Vagina (tissue), 2 donors: ENCODE measurements at regions not wholly inside any gene's neighbourhood (a gene's known extent, or its start where the extent isn't known, plus 50 kb on each side); places are given as distances from the start of the nearest gene placed in this dataset.

Experiments
- DNase-seq, 2 donors: peaks; one replicate each; pipeline ENCODE4 v3.0.0-alpha.2; 2017; ENCODE audit errors: extremely low spot score in 2 of 2
- H3K27ac ChIP-seq: fragments of 200-600 bp; sonication (generic); one replicate; pipeline ENCODE4 v1.5.1; 2019
- H3K27me3 ChIP-seq: fragments of 200-600 bp; sonication (generic); one replicate; pipeline ENCODE4 v1.5.1; 2019
- H3K36me3 ChIP-seq, 2 donors: fragments of 200-600 bp; sonication (generic); one replicate each; pipeline ENCODE4 v1.5.1; 2017 to 2019
- H3K4me1 ChIP-seq: fragments of 200-600 bp; sonication (generic); one replicate; pipeline ENCODE4 v1.5.1; 2019
- H3K4me3 ChIP-seq, 2 donors: fragments of 200-600 bp; sonication (generic); 1 replicate in 1 of 2; 2 replicates in 1 of 2; pipeline ENCODE4 v1.5.1; 2016 to 2019
- H3K9me3 ChIP-seq: fragments of 200-600 bp; sonication (generic); one replicate; pipeline ENCODE4 v1.5.1; 2019
- POLR2A ChIP-seq, 2 donors: fragments of 450-650 bp; IDR thresholded peaks; one replicate each; pipeline ENCODE4 v1.6.1; 2017; ENCODE audit warnings: antibody characterized with exemption in 2 of 2, mild to moderate bottlenecking in 2 of 2, moderate library complexity in 2 of 2
- POLR2AphosphoS5 ChIP-seq, 2 donors: sonication (generic); formaldehyde crosslinking; IDR thresholded peaks; one replicate each; pipeline ENCODE4 v1.9.0; 2017; ENCODE audit warnings: antibody characterized with exemption in 2 of 2, mild to moderate bottlenecking in 2 of 2, low read depth in 1 of 2; ENCODE audit not compliant: insufficient read depth in 1 of 2
- intact Hi-C: fragments of 100-400 bp; cut with DNase I; formaldehyde crosslinking; loops from one replicate; pipeline ENCODE4 v1.15.1; 2023
- TF ChIP-seq, protein P1 (sequence below), 3 experiments: fragments of 450-650 bp in 2 of 3; fragments of 200-600 bp in 1 of 3; sonication (generic) in 1 of 3; IDR thresholded peaks; one replicate each; pipeline ENCODE4 v1.5.1; 2017 to 2019; ENCODE audit warnings: antibody characterized with exemption in 3 of 3, mild to moderate bottlenecking in 2 of 3, moderate library complexity in 2 of 3

- Histone ChIP-seq H3K4me1 (no peaks in the 10 kb centered on the region), H3K9me3 (no peaks in the 10 kb centered on the region), H3K27me3 (no peaks in the 10 kb centered on the region), H3K4me3 (no peak overlapping the region), H3K36me3 (no peaks in the 10 kb centered on the region), H3K27ac (no peak overlapping the region)
- no peak for DNase-seq
- TF ChIP-seq POLR2AphosphoS5 (IDR thresholded peaks at IDR 0.05; ENCODE audit: insufficient read depth in 1 of 2, low read depth in 1 of 2), result no peak
- TF ChIP-seq, protein P1, sequence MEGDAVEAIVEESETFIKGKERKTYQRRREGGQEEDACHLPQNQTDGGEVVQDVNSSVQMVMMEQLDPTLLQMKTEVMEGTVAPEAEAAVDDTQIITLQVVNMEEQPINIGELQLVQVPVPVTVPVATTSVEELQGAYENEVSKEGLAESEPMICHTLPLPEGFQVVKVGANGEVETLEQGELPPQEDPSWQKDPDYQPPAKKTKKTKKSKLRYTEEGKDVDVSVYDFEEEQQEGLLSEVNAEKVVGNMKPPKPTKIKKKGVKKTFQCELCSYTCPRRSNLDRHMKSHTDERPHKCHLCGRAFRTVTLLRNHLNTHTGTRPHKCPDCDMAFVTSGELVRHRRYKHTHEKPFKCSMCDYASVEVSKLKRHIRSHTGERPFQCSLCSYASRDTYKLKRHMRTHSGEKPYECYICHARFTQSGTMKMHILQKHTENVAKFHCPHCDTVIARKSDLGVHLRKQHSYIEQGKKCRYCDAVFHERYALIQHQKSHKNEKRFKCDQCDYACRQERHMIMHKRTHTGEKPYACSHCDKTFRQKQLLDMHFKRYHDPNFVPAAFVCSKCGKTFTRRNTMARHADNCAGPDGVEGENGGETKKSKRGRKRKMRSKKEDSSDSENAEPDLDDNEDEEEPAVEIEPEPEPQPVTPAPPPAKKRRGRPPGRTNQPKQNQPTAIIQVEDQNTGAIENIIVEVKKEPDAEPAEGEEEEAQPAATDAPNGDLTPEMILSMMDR (IDR thresholded peaks at IDR 0.05), result no peak
- no peak for TF ChIP-seq POLR2A (IDR thresholded peaks at IDR 0.05)
- intact Hi-C loops, result no loop called here
Measured at GRCh38 chr1:230591678-230592077, 50.6 kb upstream of the COG2 start.

DNA sequence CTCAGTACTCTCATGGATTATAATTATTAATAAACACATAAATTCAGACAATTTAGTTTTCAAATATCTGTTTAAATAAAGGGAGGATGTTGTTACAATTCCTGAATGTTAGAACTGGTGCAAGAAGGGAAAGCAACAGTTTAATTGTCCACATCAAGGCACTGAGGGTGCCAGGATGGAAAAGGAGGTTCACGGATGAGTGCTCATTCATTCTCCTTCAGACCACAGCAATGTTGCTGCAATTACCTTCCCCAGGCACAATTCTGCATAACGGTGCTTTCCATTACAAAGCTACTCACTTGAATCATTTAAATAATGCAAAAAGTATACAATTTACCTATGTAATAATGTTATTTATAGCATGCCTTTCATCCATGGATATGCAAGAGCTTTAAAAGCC, 52.3 kb upstream of the COG2 start:
- Histone ChIP-seq H3K9me3 (no peaks in the 10 kb centered on the region), H3K4me3 (no peak overlapping the region), H3K27me3 (no peaks in the 10 kb centered on the region), H3K27ac (no peak overlapping the region), H3K36me3 (no peaks in the 10 kb centered on the region), H3K4me1 (no peaks in the 10 kb centered on the region)
- intact Hi-C loops, result no loop called here
- no peak for DNase-seq
- TF ChIP-seq, protein P1 (IDR thresholded peaks at IDR 0.05), result no peak
- TF ChIP-seq POLR2A (IDR thresholded peaks at IDR 0.05) (no peak), POLR2AphosphoS5 (IDR thresholded peaks at IDR 0.05; ENCODE audit: insufficient read depth in 1 of 2, low read depth in 1 of 2) (no peak)

GRCh38 chr1:230588323-230588746, 53.9 kb upstream of the COG2 start:
- Histone ChIP-seq H3K4me1 (no peaks in the 10 kb centered on the region), H3K9me3 (no peaks in the 10 kb centered on the region), H3K27me3 (no peaks in the 10 kb centered on the region), H3K36me3 (no peaks in the 10 kb centered on the region), H3K4me3 (no peak overlapping the region), H3K27ac (no peak overlapping the region)
- intact Hi-C loops, result no loop called here
- DNase-seq, result no peak
- TF ChIP-seq POLR2A (IDR thresholded peaks at IDR 0.05) (no peak), POLR2AphosphoS5 (IDR thresholded peaks at IDR 0.05; ENCODE audit: insufficient read depth in 1 of 2, low read depth in 1 of 2) (no peak)
- TF ChIP-seq, protein P1 (IDR thresholded peaks at IDR 0.05), result no peak

GRCh38 chr1:230587061-230587460, 55.2 kb upstream of the COG2 start:
- Histone ChIP-seq H3K36me3 (no peaks in the 10 kb centered on the region), H3K9me3 (no peaks in the 10 kb centered on the region), H3K27me3 (no peaks in the 10 kb centered on the region), H3K4me3 (no peak overlapping the region), H3K27ac (no peak overlapping the region), H3K4me1 (no peaks in the 10 kb centered on the region)
- TF ChIP-seq POLR2A (IDR thresholded peaks at IDR 0.05), result no peak
- no peak for TF ChIP-seq POLR2AphosphoS5 (IDR thresholded peaks at IDR 0.05; ENCODE audit: insufficient read depth in 1 of 2, low read depth in 1 of 2)
- TF ChIP-seq, protein P1 (IDR thresholded peaks at IDR 0.05), result no peak
- intact Hi-C loops, result no loop called here
- no peak for DNase-seq

GRCh38 chr1:230584660-230585059, 57.6 kb upstream of the COG2 start:
- no peaks in the 10 kb centered on the region for H3K9me3 ChIP-seq
- no peaks in the 10 kb centered on the region for H3K27me3 ChIP-seq
- H3K27ac ChIP-seq, result no peak overlapping the region
- H3K4me3 ChIP-seq, result no peak overlapping the region
- TF ChIP-seq POLR2AphosphoS5 (IDR thresholded peaks at IDR 0.05; ENCODE audit: insufficient read depth in 1 of 2, low read depth in 1 of 2) (no peak), POLR2A (IDR thresholded peaks at IDR 0.05) (no peak)
- TF ChIP-seq, protein P1 (IDR thresholded peaks at IDR 0.05), result no peak
- no peak for DNase-seq
- intact Hi-C loops, result no loop called here
- H3K36me3 ChIP-seq, result no peaks in the 10 kb centered on the region
- H3K4me1 ChIP-seq, result no peaks in the 10 kb centered on the region
